SU-DHL-6 (cell line): ENCODE measurements at regions not wholly inside any gene's neighbourhood (a gene's known extent, or its start where the extent isn't known, plus 50 kb on each side); places are given as distances from the start of the nearest gene placed in this dataset.
"Not testable (repeated sequence)": the region's sequence is repeated elsewhere in the genome, so short reads cannot be mapped to it uniquely, and the experiment has no call there.

Experiments used
- H2AFZ ChIP-seq: fragments of 200-600 bp; sonication (generic); 2 replicates; pipeline ENCODE4 v1.6.1; 2014; ENCODE audit warnings: low read depth, mild to moderate bottlenecking, moderate library complexity, mixed read lengths, antibody characterized with exemption, low read length; ENCODE audit not compliant: severe bottlenecking
- H3F3A ChIP-seq: fragments of 200-600 bp; shearing (Covaris generic); 2 replicates; pipeline ENCODE4 v1.6.0; 2016; ENCODE audit warnings: antibody characterized with exemption, mild to moderate bottlenecking; ENCODE audit not compliant: insufficient read depth
- H3K27ac ChIP-seq: fragments of 200-600 bp; sonication (generic); 2 replicates; pipeline ENCODE4 v1.5.1; 2016; ENCODE audit warnings: low read depth, mild to moderate bottlenecking, low read length, moderate library complexity, mixed read lengths
- H3K27me3 ChIP-seq: fragments of 200-600 bp; sonication (generic), shearing (Covaris generic); 2 replicates; pipeline ENCODE4 v1.6.0; 2014; ENCODE audit warnings: mild to moderate bottlenecking, low read length
- H3K36me3 ChIP-seq: fragments of 200-600 bp; sonication (generic); 2 replicates; pipeline ENCODE4 v1.6.1; 2014; ENCODE audit warnings: mild to moderate bottlenecking, low read length, mixed read lengths
- H3K4me2 ChIP-seq: fragments of 300-600, 200-600 bp; shearing (Covaris generic), sonication (generic); 2 replicates; pipeline ENCODE4 v1.6.0; 2014; ENCODE audit warnings: low read length, low read depth, mild to moderate bottlenecking; ENCODE audit not compliant: poor library complexity, severe bottlenecking
- H3K4me3 ChIP-seq: fragments of 200-600 bp; sonication (generic); 2 replicates; pipeline ENCODE4 v1.5.1; 2014; ENCODE audit warnings: antibody characterized with exemption, low read length, mild to moderate bottlenecking, mixed read lengths; ENCODE audit not compliant: insufficient read depth, poor library complexity, severe bottlenecking
- H3K79me2 ChIP-seq: fragments of 200-600 bp; sonication (generic); 2 replicates; pipeline ENCODE4 v1.6.1; 2014; ENCODE audit warnings: mild to moderate bottlenecking, low read length, moderate library complexity; ENCODE audit not compliant: insufficient read depth
- H3K9ac ChIP-seq: fragments of 200-600 bp; sonication (generic); 2 replicates; pipeline ENCODE4 v1.7.0; 2014; ENCODE audit warnings: mild to moderate bottlenecking, low read length
- H3K9me2 ChIP-seq: fragments of 200-600 bp; sonication (generic); replicated peaks from 2 replicates; pipeline ENCODE4 v1.6.1; 2014; ENCODE audit warnings: low read length; ENCODE audit not compliant: insufficient read depth
- H3K9me3 ChIP-seq: fragments of 200-600 bp; sonication (generic); 2 replicates; pipeline ENCODE4 v1.6.1; 2014; ENCODE audit warnings: low read length, mixed read lengths; ENCODE audit not compliant: insufficient read depth
- H4K20me1 ChIP-seq: fragments of 200-600 bp; sonication (generic); 2 replicates; pipeline ENCODE4 v1.6.1; 2014; ENCODE audit warnings: low read depth, mild to moderate bottlenecking, antibody characterized with exemption, low read length, moderate library complexity, mixed read lengths
- CTCF ChIP-seq: fragments of 200-600 bp; sonication (generic); IDR thresholded peaks from one replicate; pipeline ENCODE4 v1.5.1; 2017; ENCODE audit warnings: antibody characterized with exemption, mild to moderate bottlenecking, low read length, moderate library complexity; ENCODE audit not compliant: insufficient read depth, poor library complexity, severe bottlenecking
- EZH2phosphoT487 ChIP-seq: fragments of 200-600 bp; sonication (generic), shearing (Covaris generic); conservative IDR thresholded peaks from 2 replicates; pipeline ENCODE4 v1.6.1; 2018; ENCODE audit warnings: mild to moderate bottlenecking, antibody characterized with exemption, low read length, moderate library complexity, mixed read lengths

GRCh38 chr2:205865056-205865455 is 182.8 kb downstream of the NRP2 start:
- Histone ChIP-seq H2AFZ (no peak overlapping the region), H3K4me2 (no peak overlapping the region), H3K27me3 (no peaks in the 10 kb centered on the region), H3K79me2 (no peaks in the 10 kb centered on the region), H3K9me3 (no peaks in the 10 kb centered on the region), H3K36me3 (no peaks in the 10 kb centered on the region), H3K27ac (no peak overlapping the region), H3K9me2 (no peaks in the 10 kb centered on the region), H4K20me1 (no peaks in the 10 kb centered on the region), H3F3A (no peaks in the 10 kb centered on the region), H3K9ac (no peak overlapping the region), H3K4me3 (no peak overlapping the region)
- TF ChIP-seq EZH2phosphoT487 (no peak), CTCF (no peak)

DNA sequence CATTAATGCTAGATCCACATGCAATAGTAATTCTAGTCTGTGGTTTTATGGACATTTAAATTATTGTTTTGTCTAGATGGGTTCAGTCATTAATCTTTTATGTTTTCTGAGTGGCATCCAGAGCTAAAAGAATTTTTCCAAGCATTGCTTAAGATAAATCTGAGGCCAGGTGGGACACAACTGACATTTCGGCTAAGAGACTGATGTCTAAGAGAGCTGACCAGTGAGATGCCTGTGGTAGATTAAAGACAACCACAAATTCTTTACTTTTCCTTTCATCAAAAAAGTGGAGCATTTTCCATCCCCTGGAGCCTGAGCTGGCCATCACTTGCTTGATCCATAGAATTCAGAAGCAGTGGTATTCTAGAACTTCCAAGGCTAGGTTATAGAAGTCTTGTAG is 182.2 kb downstream of the NRP2 start:
- Histone ChIP-seq H3K27ac (no peak overlapping the region), H3F3A (no peaks in the 10 kb centered on the region), H2AFZ (no peak overlapping the region), H3K9me2 (no peaks in the 10 kb centered on the region), H3K4me2 (no peak overlapping the region), H3K79me2 (no peaks in the 10 kb centered on the region), H3K36me3 (no peaks in the 10 kb centered on the region), H3K9ac (no peak overlapping the region), H4K20me1 (no peaks in the 10 kb centered on the region), H3K27me3 (no peaks in the 10 kb centered on the region), H3K4me3 (no peak overlapping the region), H3K9me3 (no peaks in the 10 kb centered on the region)
- TF ChIP-seq EZH2phosphoT487 (no peak), CTCF (no peak)

DNA sequence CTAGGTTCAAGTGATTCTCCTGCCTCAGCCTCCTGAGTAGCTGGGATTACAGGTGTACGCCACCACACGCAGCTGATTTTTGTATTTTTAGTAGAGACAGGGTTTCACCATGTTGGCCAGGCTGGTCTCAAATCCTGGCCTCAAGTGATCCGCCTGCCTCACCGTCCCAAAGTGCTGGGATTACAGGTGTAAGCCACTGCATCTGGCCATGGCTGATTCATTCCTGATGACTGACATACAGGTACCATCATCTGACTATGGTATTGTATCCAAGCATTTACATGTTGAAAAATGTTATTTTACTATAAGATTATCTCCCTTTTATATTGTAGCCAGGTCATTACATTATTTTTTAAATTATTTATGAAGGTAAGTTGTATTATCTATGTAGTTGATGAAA is 180.5 kb downstream of the NRP2 start:
- H3K9ac ChIP-seq, H3K4me2 ChIP-seq, H2AFZ ChIP-seq, H3K79me2 ChIP-seq, H3K27me3 ChIP-seq, H3K9me3 ChIP-seq, H3K36me3 ChIP-seq, H4K20me1 ChIP-seq, H3K4me3 ChIP-seq, H3F3A ChIP-seq, H3K9me2 ChIP-seq, H3K27ac ChIP-seq: not testable (repeated sequence)

GRCh38 chr2:205860885-205861284 is 178.6 kb downstream of the NRP2 start:
- Histone ChIP-seq H4K20me1 (no peaks in the 10 kb centered on the region), H3K4me2 (no peak overlapping the region), H3K36me3 (no peaks in the 10 kb centered on the region), H3F3A (no peaks in the 10 kb centered on the region), H3K79me2 (no peaks in the 10 kb centered on the region), H3K9ac (no peak overlapping the region), H2AFZ (no peak overlapping the region), H3K4me3 (no peak overlapping the region), H3K27me3 (no peaks in the 10 kb centered on the region), H3K27ac (no peak overlapping the region), H3K9me2 (no peaks in the 10 kb centered on the region), H3K9me3 (no peaks in the 10 kb centered on the region)
- TF ChIP-seq CTCF (no peak), EZH2phosphoT487 (no peak)
